TTC549 (cell line): ENCODE measurements at regions not wholly inside any gene's neighbourhood (a gene's known extent, or its start where the extent isn't known, plus 50 kb on each side); places are given as distances from the start of the nearest gene placed in this dataset.
"Not testable (repeated sequence)": the region's sequence is repeated elsewhere in the genome, so short reads cannot be mapped to it uniquely, and the experiment has no call there.

Experiments
- FAIRE-seq: peaks from 2 replicates; lab custom pipeline; 2012; peaks lifted over from hg19 to GRCh38; lab: Jason Lieb, UNC

- FAIRE-seq: no peak
Observed at GRCh38 chr4:29310252-29310651, 1409.9 kb upstream of the PCDH7 start.

GRCh38 chr4:29311247-29311646, 1408.9 kb upstream of the PCDH7 start:
- FAIRE-seq: no peak

- FAIRE-seq: no peak
Observed at GRCh38 chr4:29319663-29320340, 1400.4 kb upstream of the PCDH7 start.

DNA sequence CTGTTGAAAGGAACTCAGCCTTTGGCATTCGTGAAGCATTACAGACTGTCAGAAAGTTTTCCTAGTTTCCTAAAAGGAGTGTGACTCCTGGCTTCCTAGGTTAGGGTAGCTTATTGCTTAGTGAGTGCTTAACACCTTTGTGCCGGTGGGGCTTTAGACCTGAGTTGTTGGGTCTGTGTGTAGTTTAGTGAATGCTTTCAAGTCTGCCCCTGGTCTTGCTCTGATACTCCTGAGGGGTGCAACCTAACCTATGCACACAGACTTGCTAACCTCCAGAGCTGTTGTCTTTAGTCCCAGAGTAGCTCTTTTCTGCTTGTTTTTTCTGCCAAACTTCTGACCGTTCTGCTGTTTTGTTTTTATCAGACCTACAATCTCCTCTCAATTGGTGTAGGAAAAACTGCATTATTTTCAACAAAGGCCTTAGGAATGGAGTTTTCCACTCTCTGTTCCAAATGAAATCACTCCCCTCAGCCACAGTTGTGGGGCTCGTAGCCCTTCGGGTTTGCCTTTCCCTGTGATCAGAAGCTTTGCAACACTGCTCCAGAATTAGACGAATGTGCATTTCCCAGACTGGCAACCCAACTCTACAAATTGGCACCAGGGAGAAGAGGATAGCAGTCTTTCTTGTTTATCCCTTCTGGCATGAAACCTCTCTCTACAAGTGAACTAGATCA, 1399.1 kb upstream of the PCDH7 start:
- no peak for FAIRE-seq

GRCh38 chr4:29326004-29326403, 1394.2 kb upstream of the PCDH7 start:
- no peak for FAIRE-seq

DNA sequence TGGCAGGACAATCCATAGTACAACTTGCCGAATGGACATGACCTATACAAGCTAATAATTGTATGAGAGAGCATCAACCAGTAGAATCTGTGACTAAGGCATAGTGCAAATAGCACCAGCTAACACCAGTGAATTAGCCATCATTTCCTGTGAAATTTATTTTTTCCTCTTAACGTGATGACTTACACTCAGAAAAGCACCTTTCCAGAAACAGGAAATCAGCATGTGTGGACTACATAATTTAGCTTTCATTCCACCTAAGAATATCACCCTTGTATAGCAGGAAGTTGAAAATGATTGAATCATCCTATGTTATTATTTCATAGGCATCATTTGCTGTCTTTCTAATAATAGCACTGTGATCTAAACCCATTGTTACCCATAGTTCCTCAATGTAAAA, 1393.4 kb upstream of the PCDH7 start:
- no peak for FAIRE-seq

GRCh38 chr4:29336861-29337260, 1383.3 kb upstream of the PCDH7 start:
- FAIRE-seq: no peak

- no peak for FAIRE-seq
Observed at GRCh38 chr4:29372971-29373370, 1347.2 kb upstream of the PCDH7 start.

GRCh38 chr4:29375716-29376115, 1344.5 kb upstream of the PCDH7 start:
- FAIRE-seq: no peak

DNA sequence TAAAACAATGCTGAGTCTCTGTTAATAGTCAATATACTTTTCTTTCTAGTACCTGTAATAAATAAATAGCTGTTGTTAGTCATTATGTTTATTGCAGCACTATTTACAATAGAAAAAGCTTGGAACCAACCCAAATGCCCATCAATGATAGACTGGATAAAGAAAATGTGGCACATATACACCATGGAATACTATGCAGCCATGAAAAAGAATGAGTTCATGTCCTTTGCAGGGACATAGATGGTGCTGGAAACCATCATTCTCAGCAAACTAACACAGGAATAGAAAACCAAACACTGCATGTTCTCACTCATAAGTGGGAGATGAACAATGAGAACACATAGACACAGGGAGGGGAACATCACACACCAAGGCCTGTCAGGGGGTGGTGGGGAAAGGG, 1341.9 kb upstream of the PCDH7 start:
- FAIRE-seq: not testable (repeated sequence)

- no peak for FAIRE-seq
Observed at GRCh38 chr4:29390921-29391320, 1329.2 kb upstream of the PCDH7 start.

- FAIRE-seq: no peak
Observed at GRCh38 chr4:29405116-29405515, 1315.1 kb upstream of the PCDH7 start.

GRCh38 chr4:29415771-29416170, 1304.4 kb upstream of the PCDH7 start:
- FAIRE-seq: no peak

DNA sequence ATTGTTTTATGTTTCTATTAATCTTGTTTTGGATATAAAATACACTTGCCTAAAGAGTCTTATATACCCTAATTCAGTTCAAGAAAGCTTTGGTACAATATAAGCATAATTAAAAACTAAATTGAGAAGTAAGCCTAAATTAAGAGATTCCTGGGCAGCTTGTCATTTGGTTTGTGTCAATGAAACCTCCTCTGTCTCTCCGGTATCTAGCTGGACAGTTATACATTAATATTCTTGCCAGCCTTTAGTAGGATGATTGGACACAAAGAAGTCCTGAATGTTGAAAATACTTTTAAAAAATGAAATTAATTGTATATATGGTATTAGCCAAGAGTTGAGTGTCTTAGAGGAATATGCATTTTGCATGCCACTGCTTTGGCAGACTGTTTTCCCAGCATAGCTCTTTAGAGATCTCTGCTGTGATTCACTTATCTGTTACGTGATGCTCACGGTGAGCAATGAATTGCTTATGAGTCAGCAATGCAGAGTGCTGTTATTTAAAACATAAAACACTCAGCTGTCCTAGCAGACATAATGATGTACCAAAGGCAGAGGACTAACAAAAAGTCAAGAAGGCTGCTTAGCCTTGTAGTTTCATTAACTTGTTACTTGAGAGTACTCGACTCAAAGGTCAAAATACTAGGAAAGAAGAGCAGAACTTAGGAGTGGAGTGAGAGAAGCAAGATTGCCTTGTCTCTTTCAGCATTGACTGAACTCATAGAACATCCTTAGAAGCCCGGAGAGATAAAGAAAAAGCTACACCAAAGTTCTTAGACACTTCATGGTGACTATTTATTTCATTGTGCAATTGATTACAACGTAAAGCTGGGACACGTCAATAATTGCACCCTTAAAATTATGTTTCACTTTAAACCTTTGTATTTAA, 1296.1 kb upstream of the PCDH7 start:
- FAIRE-seq: no peak

DNA sequence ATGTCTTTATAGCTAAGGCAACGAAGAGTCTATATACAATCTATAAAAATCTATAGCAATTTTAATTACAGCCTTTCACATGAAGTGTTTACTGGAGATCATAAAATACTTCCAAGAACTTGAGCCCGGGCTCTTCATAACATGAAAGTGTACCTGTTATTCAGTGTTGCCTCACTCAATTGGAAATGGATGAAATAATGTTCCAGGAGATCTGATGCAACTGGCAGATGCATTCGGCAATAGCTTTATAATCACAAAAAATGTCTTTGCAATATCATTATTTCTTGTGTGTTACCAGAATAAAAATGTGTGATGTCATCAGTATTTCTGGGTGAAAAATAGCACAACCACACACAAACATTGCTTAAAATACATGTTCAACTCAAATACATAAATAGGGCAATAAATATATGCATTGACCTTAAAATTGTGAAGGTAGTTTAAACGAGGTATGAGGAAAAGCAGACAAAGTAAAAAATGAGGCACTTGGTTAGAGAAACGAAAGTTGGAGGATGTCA, 1266.8 kb upstream of the PCDH7 start:
- no peak for FAIRE-seq

- FAIRE-seq: no peak
Observed at GRCh38 chr4:29459926-29460325, 1260.2 kb upstream of the PCDH7 start.

- FAIRE-seq: no peak
Observed at GRCh38 chr4:29467044-29467717, 1253.0 kb upstream of the PCDH7 start.
